Stimulated activated CD4-positive, alpha-beta T cell treated with anti-CD3 and anti-CD28 coated beads, Interleukin-1b, Interleukin-23, amount 100 ng/mL, for 24 hours (primary cell): ENCODE measurements at regions not wholly inside any gene's neighbourhood (a gene's known extent, or its start where the extent isn't known, plus 50 kb on each side); places are given as distances from the start of the nearest gene placed in this dataset.

Experiments
- DNase-seq, 4 experiments: peaks; one replicate each; pipeline ENCODE4 v3.0.0-alpha.2; 2020; ENCODE audit warnings: low read depth in 4 of 4, low spot score in 1 of 4

DNA sequence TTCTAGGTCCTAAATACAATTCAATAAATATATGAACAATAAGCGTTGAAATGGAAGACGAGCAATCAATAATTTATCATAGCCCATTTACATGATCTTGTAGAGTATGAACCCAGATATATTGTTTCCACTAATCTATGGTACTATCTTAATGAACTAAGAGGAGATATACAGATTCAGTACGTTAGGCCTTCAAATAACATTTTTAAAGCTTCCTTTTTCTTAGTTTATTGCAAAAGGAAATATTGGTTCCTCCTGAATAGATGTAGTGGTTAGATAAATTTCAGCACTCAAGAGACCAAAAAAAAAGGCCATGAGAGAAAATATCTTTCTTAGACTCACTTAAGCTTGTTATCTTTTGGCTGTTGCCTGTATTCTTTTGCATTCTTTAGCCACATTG is 147.5 kb upstream of the PITX2 start:
- DNase-seq = no peak

- no peak for DNase-seq
These were observed 155.6 kb upstream of the PITX2 start for GRCh38 chr4:110778521-110778920.

- no peak for DNase-seq
These were observed 157.7 kb upstream of the PITX2 start for GRCh38 chr4:110780538-110780937.

DNA sequence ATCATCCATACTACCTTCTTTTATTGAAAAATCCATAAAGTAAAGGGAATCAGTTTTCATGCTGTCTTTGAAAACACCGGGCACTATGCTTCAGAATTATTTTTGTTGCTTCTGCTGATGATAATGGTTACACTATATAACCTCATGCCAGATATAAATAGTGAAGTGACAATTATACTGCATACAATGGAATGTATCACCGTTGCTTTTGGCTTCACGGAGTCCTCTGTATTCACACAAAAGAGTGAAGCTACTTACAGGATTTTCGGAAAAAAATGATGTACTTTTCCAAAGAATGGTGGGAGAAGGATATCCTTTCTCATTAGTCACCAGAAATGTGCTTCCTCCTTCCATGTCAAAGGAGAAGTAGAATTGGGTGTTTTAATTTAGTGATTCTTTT is 159.1 kb upstream of the PITX2 start:
- no peak for DNase-seq

DNA sequence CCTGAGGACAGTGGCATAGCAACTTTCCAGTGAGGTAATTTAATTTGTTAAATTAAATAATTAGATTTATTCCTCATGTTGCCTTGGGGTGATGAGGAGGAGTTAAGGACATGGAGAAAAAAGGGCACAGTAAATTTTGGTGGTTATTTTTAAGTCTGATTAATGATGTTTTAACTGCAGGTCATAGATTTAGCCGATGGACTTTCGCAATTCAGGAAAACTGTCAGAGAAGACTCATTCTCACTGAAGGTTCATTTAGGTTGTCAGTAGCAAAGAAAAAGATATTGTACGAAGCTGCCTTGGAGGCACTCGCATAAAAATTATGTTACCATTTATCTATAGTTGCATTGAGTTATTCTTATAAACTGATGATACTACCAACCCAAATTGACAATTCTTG is 164.2 kb upstream of the PITX2 start:
- no peak for DNase-seq

- DNase-seq = no peak
These were observed 164.8 kb upstream of the PITX2 start for GRCh38 chr4:110787707-110788106.

- DNase-seq = no peak
These were observed 165.4 kb upstream of the PITX2 start for GRCh38 chr4:110788302-110788701.

- DNase-seq = no peak
These were observed 169.2 kb upstream of the PITX2 start for GRCh38 chr4:110792036-110792435.

DNA sequence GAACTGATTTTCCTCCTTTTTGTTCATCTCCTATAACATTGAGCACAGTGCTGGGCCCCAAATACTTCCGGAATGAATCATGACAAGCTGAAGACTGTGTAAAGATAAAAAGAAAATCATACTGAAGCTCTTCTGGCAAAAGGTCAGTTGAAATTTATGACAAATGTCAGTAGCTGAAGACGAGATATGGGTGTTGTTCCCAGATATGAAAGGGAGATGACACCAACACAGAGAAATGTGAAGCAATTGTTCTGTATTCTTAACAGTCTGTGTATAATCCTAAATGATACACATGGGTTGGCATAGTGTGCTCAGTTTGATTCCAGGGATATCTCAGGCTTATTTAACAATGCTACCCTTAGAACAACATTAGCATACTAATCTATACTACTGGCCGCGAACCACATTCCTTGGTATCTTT is 170.5 kb upstream of the PITX2 start:
- DNase-seq = no peak

GRCh38 chr4:110793890-110794554 is 171.1 kb upstream of the PITX2 start:
- DNase-seq = no peak

DNA sequence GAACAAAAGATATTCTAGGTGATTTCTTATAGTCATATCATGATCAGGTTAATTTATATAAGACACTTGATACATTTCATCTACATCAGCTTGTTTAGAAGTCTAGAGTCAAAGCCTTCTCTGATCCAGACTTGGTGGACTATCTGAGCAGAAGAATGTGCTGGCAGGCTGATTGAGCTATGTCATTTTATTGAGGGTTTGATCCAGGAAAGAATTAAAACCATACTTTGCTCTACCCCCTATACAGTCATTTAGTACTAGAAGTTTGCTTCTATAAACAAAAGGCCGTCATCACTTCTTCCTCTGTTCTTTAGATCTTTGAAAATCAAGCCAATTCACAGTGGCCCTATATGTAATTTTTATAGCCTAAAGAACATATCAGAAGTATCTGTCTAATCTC is 173.1 kb upstream of the PITX2 start:
- no peak for DNase-seq

DNA sequence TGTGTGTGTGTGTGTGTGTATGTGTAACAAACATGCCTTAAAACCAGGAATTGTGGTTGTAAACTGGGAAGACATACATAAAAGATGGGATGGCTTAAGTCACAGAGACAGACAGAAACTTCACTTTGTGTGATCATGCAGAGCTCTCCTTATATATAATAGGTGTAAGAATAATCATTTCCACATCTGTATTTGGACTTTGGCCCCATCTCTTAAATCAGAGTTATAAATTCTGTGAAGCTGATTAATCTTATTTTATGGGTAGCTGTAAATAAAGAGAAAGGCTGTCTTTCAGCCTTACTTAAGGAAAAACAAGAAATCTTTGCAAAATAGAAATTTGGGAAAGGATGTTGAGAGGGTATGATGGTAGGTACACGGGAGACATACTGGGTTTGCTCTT is 174.6 kb upstream of the PITX2 start:
- no peak for DNase-seq

GRCh38 chr4:110798687-110799086 is 175.8 kb upstream of the PITX2 start:
- DNase-seq = no peak

DNA sequence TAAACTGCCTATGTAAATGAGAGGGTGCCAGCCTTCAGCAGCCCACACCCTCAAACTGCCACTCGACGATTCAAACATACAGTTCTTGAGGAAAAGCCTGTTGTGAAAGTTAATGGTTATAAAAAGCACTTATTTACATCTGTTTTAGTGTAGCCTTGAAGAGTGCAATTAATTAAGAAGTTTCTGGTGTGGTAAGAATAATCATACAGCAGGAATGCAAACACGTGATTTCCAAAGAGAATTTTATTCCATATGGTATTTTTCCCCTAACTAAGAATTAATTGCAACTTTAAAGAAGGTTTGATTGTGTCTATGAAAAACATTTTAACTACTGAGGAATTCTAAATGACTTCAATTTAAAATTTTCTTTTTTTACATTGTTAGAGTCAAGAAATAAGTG is 176.3 kb upstream of the PITX2 start:
- DNase-seq = no peak

- no peak for DNase-seq
These were observed 178.7 kb upstream of the PITX2 start for GRCh38 chr4:110801591-110801990.

DNA sequence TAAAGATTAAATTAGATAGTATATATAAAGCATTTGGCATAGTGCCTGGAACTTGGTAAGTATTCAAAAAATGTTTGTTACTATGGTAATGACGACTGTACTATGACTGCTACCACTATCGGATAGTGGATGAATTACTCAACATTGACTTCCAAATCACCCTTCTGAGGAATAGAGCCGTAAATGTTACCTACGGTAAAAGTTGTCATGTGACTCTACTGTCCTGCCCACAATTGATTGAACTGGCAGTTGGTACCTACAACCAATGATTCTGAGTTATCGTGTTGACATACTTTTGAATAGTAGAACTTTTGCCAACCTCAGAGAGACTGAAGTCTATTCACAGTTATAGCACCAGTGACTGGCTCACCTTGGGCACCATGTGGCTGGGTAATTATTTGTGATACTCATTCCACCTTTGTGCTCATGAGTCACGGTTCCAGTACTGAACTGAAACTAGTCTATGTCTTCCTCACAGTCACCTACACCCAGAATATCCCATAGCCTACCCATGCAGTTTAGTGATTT is 185.5 kb upstream of the PITX2 start:
- DNase-seq = no peak

GRCh38 chr4:110815950-110816349 is 193.1 kb upstream of the PITX2 start:
- no peak for DNase-seq

DNA sequence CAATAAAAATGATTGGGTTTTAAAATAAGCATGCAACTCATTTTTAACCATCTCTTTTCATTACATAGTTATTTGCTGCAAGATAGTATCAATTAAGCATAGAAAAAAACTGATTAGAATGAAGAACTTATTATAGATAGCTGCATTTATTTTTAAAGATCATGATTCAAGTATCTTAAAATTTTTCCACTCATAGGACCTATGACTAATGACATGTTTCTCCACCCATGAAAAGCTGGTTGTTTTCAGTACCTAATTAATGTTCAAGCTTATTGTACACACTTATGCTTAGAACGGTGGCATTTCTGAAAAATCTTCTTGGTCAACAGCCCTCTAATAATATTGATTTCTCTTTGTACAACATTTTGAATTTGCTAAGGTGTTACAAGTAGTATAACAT is 193.5 kb upstream of the PITX2 start:
- no peak for DNase-seq

- no peak for DNase-seq
These were observed 198.3 kb upstream of the PITX2 start for GRCh38 chr4:110821186-110821585.

GRCh38 chr4:110823251-110823650 is 200.4 kb upstream of the PITX2 start:
- no peak for DNase-seq

GRCh38 chr4:110824344-110824743 is 201.5 kb upstream of the PITX2 start:
- no peak for DNase-seq

GRCh38 chr4:110826656-110827055 is 203.8 kb upstream of the PITX2 start:
- DNase-seq = no peak

- DNase-seq = no peak
These were observed 207.6 kb upstream of the PITX2 start for GRCh38 chr4:110830461-110830860.
